NCI-H2196 (cell line): ENCODE measurements at regions not wholly inside any gene's neighbourhood (a gene's known extent, or its start where the extent isn't known, plus 50 kb on each side); places are given as distances from the start of the nearest gene placed in this dataset.

ENCODE experiments used
- DNase-seq: peaks from one replicate; lab custom pipeline; 2025; ENCODE audit not compliant: unreplicated experiment; lab: John Stamatoyannopoulos, UW

- no peak for DNase-seq
Observed at GRCh38 chr11:8340296-8340695, 76.6 kb upstream of the LMO1 start.

GRCh38 chr11:8339592-8340022, 75.9 kb upstream of the LMO1 start:
- DNase-seq, result no peak

GRCh38 chr11:8338138-8338537, 74.5 kb upstream of the LMO1 start:
- DNase-seq, result peak; percentile 52

- no peak for DNase-seq
Observed at GRCh38 chr11:8337130-8337795, 73.6 kb upstream of the LMO1 start.

- no peak for DNase-seq
Observed at GRCh38 chr11:8336356-8337129, 72.9 kb upstream of the LMO1 start.

- no peak for DNase-seq
Observed at GRCh38 chr11:8335683-8336082, 72.0 kb upstream of the LMO1 start.

GRCh38 chr11:8335186-8335585, 71.5 kb upstream of the LMO1 start:
- DNase-seq, result no peak

GRCh38 chr11:8333811-8334401, 70.2 kb upstream of the LMO1 start:
- peak; percentile 79 for DNase-seq

- no peak for DNase-seq
Observed at GRCh38 chr11:8333376-8333775, 69.7 kb upstream of the LMO1 start.

- DNase-seq, result no peak
Observed at GRCh38 chr11:8332891-8333290, 69.2 kb upstream of the LMO1 start.

- DNase-seq, result no peak
Observed at GRCh38 chr11:8332196-8332595, 68.5 kb upstream of the LMO1 start.

- DNase-seq, result no peak
Observed at GRCh38 chr11:8331767-8332166, 68.1 kb upstream of the LMO1 start.

GRCh38 chr11:8330896-8331295, 67.2 kb upstream of the LMO1 start:
- no peak for DNase-seq

GRCh38 chr11:8330404-8330803, 66.7 kb upstream of the LMO1 start:
- no peak for DNase-seq

GRCh38 chr11:8329847-8330361, 66.2 kb upstream of the LMO1 start:
- DNase-seq, result no peak

- DNase-seq, result no peak
Observed at GRCh38 chr11:8329336-8329735, 65.7 kb upstream of the LMO1 start.

- DNase-seq, result peak; percentile 90
Observed at GRCh38 chr11:8328848-8329330, 65.2 kb upstream of the LMO1 start.

GRCh38 chr11:8328231-8328794, 64.6 kb upstream of the LMO1 start:
- DNase-seq, result no peak

- no peak for DNase-seq
Observed at GRCh38 chr11:8327761-8328192, 64.1 kb upstream of the LMO1 start.

- DNase-seq, result no peak
Observed at GRCh38 chr11:8326337-8326736, 62.7 kb upstream of the LMO1 start.

- no peak for DNase-seq
Observed at GRCh38 chr11:8325591-8326304, 62.1 kb upstream of the LMO1 start.
